SK-N-SH (cell line): ENCODE measurements at regions not wholly inside any gene's neighbourhood (a gene's known extent, or its start where the extent isn't known, plus 50 kb on each side); places are given as distances from the start of the nearest gene placed in this dataset.

Experiments
- CTCF ChIA-PET: fragments of 300-600, 350-600 bp; formaldehyde crosslinking; extraction: SDS; loops from one replicate; lab custom pipeline; 2021; lab: Yijun Ruan, JAX
- POLR2A ChIA-PET: fragments of 350-600 bp; sonication (Branson Sonifier 250); formaldehyde crosslinking; extraction: SDS; loops from one replicate; lab custom pipeline; 2020; ENCODE audit warnings: antibody characterized with exemption, inconsistent platforms; lab: Yijun Ruan, JAX
- DNase-seq: peaks from one replicate; pipeline ENCODE4 v3.0.0; 2012
- H2AFZ ChIP-seq: fragments of 200-600 bp; sonication (generic); 2 replicates; pipeline ENCODE4 v1.8.1; 2016; ENCODE audit warnings: antibody characterized with exemption, mild to moderate bottlenecking, low read depth
- H3F3A ChIP-seq: fragments of 200-600 bp; sonication (generic); replicated peaks from 2 replicates; pipeline ENCODE3; 2016; ENCODE audit warnings: antibody characterized with exemption, mild to moderate bottlenecking; ENCODE audit not compliant: insufficient read depth
- H3K27ac ChIP-seq, 2 experiments: fragments of 200-500 bp in 1 of 2; fragments of 200-600 bp in 1 of 2; sonication (Bioruptor generic) in 1 of 2; sonication (generic), shearing (Covaris generic) in 1 of 2; 2 replicates each; pipeline versions ENCODE4 v1.5.1 to v1.6.1; 2014 to 2016; ENCODE audit warnings: low read depth in 2 of 2, inconsistent platforms in 1 of 2, low read length in 1 of 2, mild to moderate bottlenecking in 1 of 2, mixed read lengths in 1 of 2
- H3K27me3 ChIP-seq: fragments of 200-600 bp; sonication (generic), shearing (Covaris generic); 2 replicates; pipeline ENCODE4 v1.6.1; 2016; ENCODE audit warnings: mixed run types; ENCODE audit not compliant: insufficient read depth
- H3K36me3 ChIP-seq, 2 experiments: fragments of 200-500 bp in 1 of 2; fragments of 200-600 bp in 1 of 2; sonication (Bioruptor generic) in 1 of 2; sonication (generic) in 1 of 2; replicated peaks in 1 of 2; 2 replicates each; pipeline versions ENCODE3 to v1.5.1; 2014 to 2016; ENCODE audit warnings: low read length in 1 of 2, mild to moderate bottlenecking in 1 of 2; ENCODE audit not compliant: insufficient read depth in 2 of 2, control insufficient read depth in 1 of 2
- H3K4me1 ChIP-seq, 2 experiments: fragments of 200-500 bp in 1 of 2; fragments of 200-600 bp in 1 of 2; sonication (Bioruptor generic) in 1 of 2; sonication (generic), shearing (Covaris generic) in 1 of 2; 2 replicates each; pipeline versions ENCODE4 v1.5.1 to v1.6.1; 2014 to 2016; ENCODE audit warnings: low read depth in 1 of 2, low read length in 1 of 2, mixed run types in 1 of 2; ENCODE audit not compliant: insufficient read depth in 2 of 2, control insufficient read depth in 1 of 2
- H3K4me2 ChIP-seq: fragments of 200-600 bp; sonication (generic), shearing (Covaris generic); 2 replicates; pipeline ENCODE4 v1.6.1; 2017; ENCODE audit warnings: mixed run types
- H3K4me3 ChIP-seq, 2 experiments: fragments of 200-500 bp in 1 of 2; fragments of 200-600 bp in 1 of 2; sonication (Bioruptor generic) in 1 of 2; sonication (generic), shearing (Covaris generic) in 1 of 2; 2 replicates each; pipeline versions ENCODE4 v1.5.1 to v1.8.1; 2014 to 2016; ENCODE audit warnings: low read depth in 2 of 2, inconsistent platforms in 1 of 2, low read length in 1 of 2, mild to moderate bottlenecking in 1 of 2, mixed read lengths in 1 of 2, moderate library complexity in 1 of 2
- H3K79me2 ChIP-seq: fragments of 200-600 bp; sonication (generic); 2 replicates; pipeline ENCODE4 v1.8.1; 2017; ENCODE audit warnings: mild to moderate bottlenecking; ENCODE audit not compliant: insufficient read depth
- H3K9ac ChIP-seq: fragments of 200-600 bp; sonication (generic); 2 replicates; pipeline ENCODE4 v1.6.1; 2017; ENCODE audit warnings: mixed run types
- H3K9me2 ChIP-seq: fragments of 200-600 bp; sonication (generic); 2 replicates; pipeline ENCODE4 v1.6.1; 2017; ENCODE audit warnings: mixed run types
- H3K9me3 ChIP-seq: fragments of 200-600 bp; sonication (generic); 2 replicates; pipeline ENCODE4 v1.6.1; 2017; ENCODE audit warnings: mixed run types, mild to moderate bottlenecking, moderate library complexity
- H4K20me1 ChIP-seq: fragments of 200-600 bp; sonication (generic); 2 replicates; pipeline ENCODE4 v1.6.1; 2017; ENCODE audit warnings: mild to moderate bottlenecking, mixed run types; ENCODE audit not compliant: insufficient read depth
- CHD2 ChIP-seq: fragments of 150-350 bp; IDR thresholded peaks from 2 replicates; pipeline ENCODE4 v1.6.1; 2018; ENCODE audit warnings: low read length; ENCODE audit not compliant: partially characterized antibody
- ELF1 ChIP-seq: IDR thresholded peaks from 2 replicates; pipeline ENCODE4 v1.4.0; 2012
- EP300 ChIP-seq, 2 experiments: IDR thresholded peaks; 2 replicates each; pipeline versions ENCODE4 v1.4.0 to v1.6.1; 2012; ENCODE audit warnings: borderline replicate concordance in 1 of 2, low read depth in 1 of 2, low read length in 1 of 2
- FOSL2 ChIP-seq: IDR thresholded peaks from 2 replicates; pipeline ENCODE4 v1.4.0; 2012; ENCODE audit warnings: low read depth, mild to moderate bottlenecking, moderate library complexity, borderline replicate concordance
- FOXJ3 ChIP-seq: sonication (generic); formaldehyde crosslinking; IDR thresholded peaks from 2 replicates; pipeline ENCODE4 v1.5.1; 2020; ENCODE audit warnings: mild to moderate bottlenecking, missing genetic modification reagents
- FOXM1 ChIP-seq: IDR thresholded peaks from 2 replicates; pipeline ENCODE4 v1.4.0; 2012; ENCODE audit warnings: low read depth, mild to moderate bottlenecking
- GABPA ChIP-seq: IDR thresholded peaks from 2 replicates; pipeline ENCODE4 v1.4.0; 2012; ENCODE audit warnings: low read depth, mild to moderate bottlenecking
- GATA2 ChIP-seq: sonication (generic); formaldehyde crosslinking; IDR thresholded peaks from 2 replicates; pipeline ENCODE4 v1.5.0; 2020; ENCODE audit warnings: mild to moderate bottlenecking, missing genetic modification reagents
- MEF2A ChIP-seq: IDR thresholded peaks from 2 replicates; pipeline ENCODE4 v1.4.0; 2012; ENCODE audit warnings: low read depth, borderline replicate concordance
- MXI1 ChIP-seq: IDR thresholded peaks from 2 replicates; pipeline ENCODE4 v1.6.1; 2012; ENCODE audit warnings: mild to moderate bottlenecking, low read depth, low read length, improper control_type of control experiment
- NFIC ChIP-seq: IDR thresholded peaks from 2 replicates; pipeline ENCODE4 v1.4.0; 2012; ENCODE audit warnings: borderline replicate concordance
- NRF1 ChIP-seq: IDR thresholded peaks from 2 replicates; pipeline ENCODE4 v1.6.1; 2012; ENCODE audit warnings: low read depth, mild to moderate bottlenecking, low read length
- POLR2AphosphoS5 ChIP-seq: IDR thresholded peaks from 2 replicates; pipeline ENCODE4 v1.6.1; 2012; ENCODE audit warnings: low read depth, low read length
- RAD21 ChIP-seq: IDR thresholded peaks from 2 replicates; pipeline ENCODE4 v1.6.1; 2012; ENCODE audit warnings: mild to moderate bottlenecking, low read length
- RFX5 ChIP-seq: IDR thresholded peaks from 2 replicates; pipeline ENCODE4 v1.6.1; 2012; ENCODE audit warnings: mild to moderate bottlenecking, improper control_type of control experiment, low read length
- RXRA ChIP-seq: IDR thresholded peaks from 2 replicates; pipeline ENCODE4 v1.4.0; 2012; ENCODE audit warnings: low read depth, mild to moderate bottlenecking, borderline replicate concordance
- SIN3A ChIP-seq: IDR thresholded peaks from 2 replicates; pipeline ENCODE4 v1.6.1; 2012; ENCODE audit warnings: low read depth, mild to moderate bottlenecking, low read length, moderate library complexity, borderline replicate concordance
- SMC3 ChIP-seq: IDR thresholded peaks from 2 replicates; pipeline ENCODE4 v1.6.1; 2012; ENCODE audit warnings: low read depth, low read length, improper control_type of control experiment
- TCF12 ChIP-seq: IDR thresholded peaks from 2 replicates; pipeline ENCODE4 v1.4.0; 2012
- TEAD4 ChIP-seq: IDR thresholded peaks from 2 replicates; pipeline ENCODE4 v1.4.0; 2012; ENCODE audit warnings: mild to moderate bottlenecking, borderline replicate concordance; ENCODE audit not compliant: insufficient read depth
- WGBS: methylation state at CpG from one replicate; pipeline ENCODE4 v1.1.6; 2017; ENCODE audit warnings: low lambda C conversion rate; 5-methylcytosine and 5-hydroxymethylcytosine counted together
- TF ChIP-seq, protein P1 (sequence below): IDR thresholded peaks from 2 replicates; pipeline ENCODE4 v1.4.0; 2012; ENCODE audit warnings: low read depth, borderline replicate concordance
- TF ChIP-seq, protein P2 (sequence below): IDR thresholded peaks from 2 replicates; pipeline ENCODE4; 2012
- TF ChIP-seq, protein P3 (sequence below): fragments of 150-350 bp; IDR thresholded peaks from 2 replicates; pipeline ENCODE4 v1.6.1; 2016; ENCODE audit warnings: mild to moderate bottlenecking, low read depth, low read length
- TF ChIP-seq, protein P4 (sequence below): fragments of 200-600 bp; sonication (generic); IDR thresholded peaks from 2 replicates; pipeline ENCODE4 v1.6.1; 2017; ENCODE audit warnings: antibody characterized with exemption, mild to moderate bottlenecking, moderate library complexity

DNA sequence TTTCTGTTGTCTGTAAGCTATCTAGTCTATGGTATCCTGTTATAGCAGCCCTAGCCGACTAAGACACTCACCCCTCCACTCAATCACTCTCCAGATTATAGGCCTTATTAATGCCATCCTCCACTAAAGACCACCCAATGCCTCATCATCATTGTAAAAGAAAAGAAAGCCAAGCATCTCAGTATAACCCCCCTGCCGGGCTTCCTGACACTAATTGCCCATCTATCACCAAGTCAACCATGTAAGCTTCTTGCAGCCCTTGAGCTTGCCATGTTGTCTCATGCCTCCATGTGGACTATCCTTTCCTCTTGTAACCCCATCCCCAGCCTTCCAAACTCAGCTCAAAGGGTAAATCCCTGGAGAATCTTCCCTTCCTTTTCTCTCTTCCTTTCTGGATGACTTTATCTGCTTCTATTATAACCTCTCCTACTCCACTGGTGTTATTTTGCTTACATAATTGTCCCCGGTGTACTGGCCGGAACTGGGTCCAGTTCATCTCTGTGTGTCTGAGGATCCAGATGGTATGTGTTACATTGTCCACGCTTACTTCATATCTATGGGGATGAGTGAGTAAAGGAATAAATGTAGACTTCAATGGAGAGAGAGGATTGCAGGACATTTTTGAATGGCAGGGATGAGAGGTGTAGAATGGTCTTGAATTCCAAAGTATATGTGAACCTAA is 202.9 kb upstream of the SOX4 start:
- H3K4me1 ChIP-seq: peaks cover 0 to 13% of the 10 kb centered on the region in 2 experiments; a peak in 2 of 4 replicates
- 92% methylated on average over 5 of the region's 5 CpGs for WGBS
- no peak overlapping the region for H3K27ac ChIP-seq
- no peaks in the 10 kb centered on the region for H3K27me3 ChIP-seq
- ChIA-PET CTCF (no interaction called here), POLR2A (no interaction called here)
- H3K9me2 ChIP-seq: no peaks in the 10 kb centered on the region
- H2AFZ ChIP-seq: no peak overlapping the region
- H3K36me3 ChIP-seq: no peaks in the 10 kb centered on the region
- H3K9ac ChIP-seq: no peak overlapping the region
- no peaks in the 10 kb centered on the region for H3F3A ChIP-seq
- DNase-seq: no peak
- H3K4me2 ChIP-seq: no peak overlapping the region
- no peaks in the 10 kb centered on the region for H3K79me2 ChIP-seq
- no peak overlapping the region for H3K4me3 ChIP-seq
- no peaks in the 10 kb centered on the region for H4K20me1 ChIP-seq
- no peaks in the 10 kb centered on the region for H3K9me3 ChIP-seq
- TF ChIP-seq, protein P1, sequence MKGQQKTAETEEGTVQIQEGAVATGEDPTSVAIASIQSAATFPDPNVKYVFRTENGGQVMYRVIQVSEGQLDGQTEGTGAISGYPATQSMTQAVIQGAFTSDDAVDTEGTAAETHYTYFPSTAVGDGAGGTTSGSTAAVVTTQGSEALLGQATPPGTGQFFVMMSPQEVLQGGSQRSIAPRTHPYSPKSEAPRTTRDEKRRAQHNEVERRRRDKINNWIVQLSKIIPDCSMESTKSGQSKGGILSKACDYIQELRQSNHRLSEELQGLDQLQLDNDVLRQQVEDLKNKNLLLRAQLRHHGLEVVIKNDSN: no peak
- no peak for TF ChIP-seq MXI1

DNA sequence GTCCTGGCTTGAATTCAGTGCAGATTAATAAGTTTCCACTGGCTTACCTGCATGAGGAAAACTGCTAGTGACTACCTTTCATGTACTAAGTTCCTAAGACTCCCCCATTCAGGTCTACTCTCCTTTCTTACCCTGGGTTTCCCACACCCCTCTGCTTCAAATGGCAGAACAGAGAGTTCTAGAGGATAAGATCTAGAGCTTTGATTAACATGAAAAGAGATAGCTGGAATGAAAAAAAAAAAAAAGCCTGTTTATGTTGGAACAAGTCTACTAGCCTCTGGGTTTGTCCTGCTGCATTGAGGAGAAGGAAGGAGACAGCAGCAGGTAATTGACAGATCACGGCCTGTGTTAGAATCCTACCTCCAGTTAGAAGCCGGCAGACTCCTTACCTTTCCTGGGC is 201.4 kb upstream of the SOX4 start:
- no peaks in the 10 kb centered on the region for H3K9me3 ChIP-seq
- H3K27ac ChIP-seq: peak overlapping the region in 1 of 2 experiments; percentile 80; a peak in 2 of 4 replicates
- H3K9me2 ChIP-seq: no peaks in the 10 kb centered on the region
- no peak overlapping the region for H3K4me3 ChIP-seq
- H3K9ac ChIP-seq: no peak overlapping the region
- peak; percentile 30 for DNase-seq
- H3K4me1 ChIP-seq: peaks cover 0 to 16% of the 10 kb centered on the region in 2 experiments; a peak in 2 of 4 replicates
- no peaks in the 10 kb centered on the region for H3K27me3 ChIP-seq
- H3F3A ChIP-seq: peaks cover 5% of the 10 kb centered on the region
- 69% methylated on average over 2 of the region's 2 CpGs for WGBS
- H3K4me2 ChIP-seq: no peak overlapping the region
- CTCF ChIA-PET: interaction anchor here (1.5 kb wide), 1 partner anchor 197 kb away, joined by 3 read pairs; no protein-coding TSS in a partner anchor
- H2AFZ ChIP-seq: no peak overlapping the region
- no peaks in the 10 kb centered on the region for H4K20me1 ChIP-seq
- POLR2A ChIA-PET: interaction anchor here (1.7 to 1.9 kb wide), 2 partner anchors 9 to 196 kb away, joined by 4 to 6 read pairs; no protein-coding TSS in a partner anchor
- no peaks in the 10 kb centered on the region for H3K36me3 ChIP-seq
- H3K79me2 ChIP-seq: no peaks in the 10 kb centered on the region
- peak; percentile 81 for TF ChIP-seq GATA2 (CRISPR knock-in tag)
- TF ChIP-seq MXI1: no peak
- TF ChIP-seq TCF12: no peak
- peak; percentile 24 for TF ChIP-seq RAD21
- TF ChIP-seq, protein P2, sequence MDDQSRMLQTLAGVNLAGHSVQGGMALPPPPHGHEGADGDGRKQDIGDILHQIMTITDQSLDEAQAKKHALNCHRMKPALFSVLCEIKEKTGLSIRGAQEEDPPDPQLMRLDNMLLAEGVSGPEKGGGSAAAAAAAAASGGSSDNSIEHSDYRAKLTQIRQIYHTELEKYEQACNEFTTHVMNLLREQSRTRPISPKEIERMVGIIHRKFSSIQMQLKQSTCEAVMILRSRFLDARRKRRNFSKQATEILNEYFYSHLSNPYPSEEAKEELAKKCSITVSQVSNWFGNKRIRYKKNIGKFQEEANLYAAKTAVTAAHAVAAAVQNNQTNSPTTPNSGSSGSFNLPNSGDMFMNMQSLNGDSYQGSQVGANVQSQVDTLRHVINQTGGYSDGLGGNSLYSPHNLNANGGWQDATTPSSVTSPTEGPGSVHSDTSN: no peak
- no peak for TF ChIP-seq NFIC
- TF ChIP-seq FOXM1: no peak
- TF ChIP-seq RFX5: no peak
- TF ChIP-seq MEF2A: no peak
- no peak for TF ChIP-seq NRF1
- no peak for TF ChIP-seq FOXJ3 (CRISPR knock-in tag)
- no peak for TF ChIP-seq GABPA
- TF ChIP-seq SMC3: no peak
- no peak for TF ChIP-seq ELF1
- no peak for TF ChIP-seq FOSL2
- no peak for TF ChIP-seq POLR2AphosphoS5
- no peak for TF ChIP-seq TEAD4
- peak in 1 of 2 experiments; percentile 72; a peak in 2 of 4 replicates for TF ChIP-seq EP300 (IDR thresholded peaks at IDR 0.05; ENCODE audit: borderline replicate concordance in 1 of 2, low read depth in 1 of 2, low read length in 1 of 2)
- no peak for TF ChIP-seq RXRA
- peak; percentile 48 for TF ChIP-seq CHD2
- TF ChIP-seq, protein P3, sequence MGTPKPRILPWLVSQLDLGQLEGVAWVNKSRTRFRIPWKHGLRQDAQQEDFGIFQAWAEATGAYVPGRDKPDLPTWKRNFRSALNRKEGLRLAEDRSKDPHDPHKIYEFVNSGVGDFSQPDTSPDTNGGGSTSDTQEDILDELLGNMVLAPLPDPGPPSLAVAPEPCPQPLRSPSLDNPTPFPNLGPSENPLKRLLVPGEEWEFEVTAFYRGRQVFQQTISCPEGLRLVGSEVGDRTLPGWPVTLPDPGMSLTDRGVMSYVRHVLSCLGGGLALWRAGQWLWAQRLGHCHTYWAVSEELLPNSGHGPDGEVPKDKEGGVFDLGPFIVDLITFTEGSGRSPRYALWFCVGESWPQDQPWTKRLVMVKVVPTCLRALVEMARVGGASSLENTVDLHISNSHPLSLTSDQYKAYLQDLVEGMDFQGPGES: no peak
- TF ChIP-seq, protein P4, sequence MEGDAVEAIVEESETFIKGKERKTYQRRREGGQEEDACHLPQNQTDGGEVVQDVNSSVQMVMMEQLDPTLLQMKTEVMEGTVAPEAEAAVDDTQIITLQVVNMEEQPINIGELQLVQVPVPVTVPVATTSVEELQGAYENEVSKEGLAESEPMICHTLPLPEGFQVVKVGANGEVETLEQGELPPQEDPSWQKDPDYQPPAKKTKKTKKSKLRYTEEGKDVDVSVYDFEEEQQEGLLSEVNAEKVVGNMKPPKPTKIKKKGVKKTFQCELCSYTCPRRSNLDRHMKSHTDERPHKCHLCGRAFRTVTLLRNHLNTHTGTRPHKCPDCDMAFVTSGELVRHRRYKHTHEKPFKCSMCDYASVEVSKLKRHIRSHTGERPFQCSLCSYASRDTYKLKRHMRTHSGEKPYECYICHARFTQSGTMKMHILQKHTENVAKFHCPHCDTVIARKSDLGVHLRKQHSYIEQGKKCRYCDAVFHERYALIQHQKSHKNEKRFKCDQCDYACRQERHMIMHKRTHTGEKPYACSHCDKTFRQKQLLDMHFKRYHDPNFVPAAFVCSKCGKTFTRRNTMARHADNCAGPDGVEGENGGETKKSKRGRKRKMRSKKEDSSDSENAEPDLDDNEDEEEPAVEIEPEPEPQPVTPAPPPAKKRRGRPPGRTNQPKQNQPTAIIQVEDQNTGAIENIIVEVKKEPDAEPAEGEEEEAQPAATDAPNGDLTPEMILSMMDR: no peak
- TF ChIP-seq SIN3A: no peak
